H1 (cell line): ENCODE measurements at regions not wholly inside any gene's neighbourhood (a gene's known extent, or its start where the extent isn't known, plus 50 kb on each side); places are given as distances from the start of the nearest gene placed in this dataset.

Experiments used
- CTCF ChIA-PET: fragments of 300-600 bp; sonication (Branson Sonifier 250); formaldehyde crosslinking; loops from one replicate; lab custom pipeline; 2021; ENCODE audit not compliant: partially characterized antibody; lab: Charles Lee
- POLR2A ChIA-PET: fragments of 300-600 bp; sonication (Branson Sonifier 250); formaldehyde crosslinking; loops from one replicate; lab custom pipeline; 2021; ENCODE audit warnings: inconsistent platforms; ENCODE audit not compliant: partially characterized antibody; lab: Charles Lee
- DNase-seq, 2 experiments: peaks; one replicate each; pipeline versions ENCODE4 v3.0.0 to v3.0.0-alpha.2; 2010 to 2022; ENCODE audit warnings: low spot score in 2 of 2, low read depth in 1 of 2, mixed read lengths in 1 of 2
- FAIRE-seq: peaks from 2 replicates; lab custom pipeline; 2011; peaks lifted over from hg19 to GRCh38; lab: Jason Lieb, UNC
- H2AFZ ChIP-seq: 2 replicates; pipeline ENCODE4 v1.8.1; 2012; ENCODE audit warnings: low read length, inconsistent platforms
- H2AK5ac ChIP-seq: 2 replicates; pipeline ENCODE4 v1.6.1; 2013; ENCODE audit warnings: low read depth, low read length
- H2BK120ac ChIP-seq: replicated peaks from 2 replicates; pipeline ENCODE3; 2013; ENCODE audit warnings: low read depth, low read length, inconsistent platforms
- H2BK12ac ChIP-seq: 2 replicates; pipeline ENCODE4 v1.6.1; 2013; ENCODE audit warnings: low read depth, low read length
- H2BK15ac ChIP-seq: 2 replicates; pipeline ENCODE4 v1.6.1; 2013; ENCODE audit warnings: low read length
- H2BK20ac ChIP-seq: 2 replicates; pipeline ENCODE4 v1.6.1; 2013; ENCODE audit warnings: low read length
- H2BK5ac ChIP-seq: 2 replicates; pipeline ENCODE4 v1.6.1; 2013; ENCODE audit warnings: low read depth, low read length
- H3K14ac ChIP-seq: 2 replicates; pipeline ENCODE4 v1.6.1; 2013; ENCODE audit warnings: inconsistent platforms; ENCODE audit not compliant: insufficient read length
- H3K18ac ChIP-seq: 2 replicates; pipeline ENCODE4 v1.6.1; 2013; ENCODE audit warnings: low read length; ENCODE audit errors: extremely low read depth
- H3K23ac ChIP-seq: 2 replicates; pipeline ENCODE4 v1.6.1; 2013; ENCODE audit warnings: inconsistent platforms; ENCODE audit not compliant: insufficient read length
- H3K23me2 ChIP-seq: 2 replicates; pipeline ENCODE4 v1.6.1; 2013; ENCODE audit warnings: low read depth, low read length
- H3K27ac ChIP-seq: 2 replicates; pipeline ENCODE4 v1.6.1; 2011; ENCODE audit warnings: low read depth, low read length, inconsistent platforms
- H3K27me3 ChIP-seq, 4 experiments: replicated peaks in 1 of 4; 1 replicate in 1 of 4; 2 replicates in 3 of 4; pipeline versions ENCODE4 v1.6.1 to v1.8.1; 2011 to 2013; ENCODE audit warnings: low read length in 3 of 4, mild to moderate bottlenecking in 3 of 4, inconsistent platforms in 2 of 4, mixed read lengths in 2 of 4, moderate library complexity in 1 of 4; ENCODE audit not compliant: control insufficient read depth in 3 of 4, insufficient read depth in 3 of 4; ENCODE audit errors: extremely low read depth in 1 of 4
- H3K36me3 ChIP-seq, 4 experiments: 2 replicates each; pipeline versions ENCODE4 v1.6.1 to v1.8.1; 2011 to 2013; ENCODE audit warnings: mild to moderate bottlenecking in 4 of 4, low read length in 3 of 4, moderate library complexity in 2 of 4, control low read depth in 1 of 4, inconsistent platforms in 1 of 4; ENCODE audit not compliant: insufficient read depth in 4 of 4, control insufficient read depth in 2 of 4
- H3K4ac ChIP-seq: replicated peaks from 2 replicates; pipeline ENCODE3; 2013; ENCODE audit warnings: low read length, low read depth, mixed read lengths, inconsistent platforms; ENCODE audit not compliant: insufficient read length
- H3K4me1 ChIP-seq, 4 experiments: replicated peaks in 1 of 4; 1 replicate in 1 of 4; 2 replicates in 3 of 4; pipeline versions ENCODE4 v1.6.1 to v1.8.1; 2011 to 2013; ENCODE audit warnings: low read length in 3 of 4, inconsistent platforms in 2 of 4, mixed read lengths in 1 of 4; ENCODE audit not compliant: insufficient read depth in 4 of 4, control insufficient read depth in 3 of 4
- H3K4me2 ChIP-seq, 2 experiments: 2 replicates each; pipeline versions ENCODE4 v1.6.1 to v1.8.1; 2011 to 2013; ENCODE audit warnings: low read depth in 2 of 2, low read length in 2 of 2, control low read depth in 1 of 2, inconsistent platforms in 1 of 2, mild to moderate bottlenecking in 1 of 2; ENCODE audit not compliant: insufficient read depth in 1 of 2
- H3K4me3 ChIP-seq, 4 experiments: fragments of 200-600, 300-600 bp in 1 of 4; sonication (generic), shearing (Covaris generic), sonication (Bioruptor Twin) in 1 of 4; 2 replicates each; pipeline versions ENCODE4 v1.5.1 to v1.8.1; 2011 to 2016; ENCODE audit warnings: low read length in 4 of 4, low read depth in 3 of 4, control low read depth in 2 of 4, inconsistent platforms in 2 of 4, mild to moderate bottlenecking in 2 of 4, mixed read lengths in 1 of 4, moderate library complexity in 1 of 4; ENCODE audit not compliant: insufficient read depth in 2 of 4; ENCODE audit errors: extremely low read depth in 1 of 4
- H3K56ac ChIP-seq: replicated peaks from 2 replicates; pipeline ENCODE3; 2013; ENCODE audit warnings: low read depth, mild to moderate bottlenecking, mixed read lengths, low read length, inconsistent platforms; ENCODE audit not compliant: insufficient read length
- H3K79me1 ChIP-seq: 2 replicates; pipeline ENCODE4 v1.6.1; 2013; ENCODE audit warnings: low read depth, low read length, control low read depth
- H3K79me2 ChIP-seq, 2 experiments: 2 replicates each; pipeline versions ENCODE4 v1.6.1 to v1.8.1; 2012 to 2013; ENCODE audit warnings: low read length in 2 of 2, mild to moderate bottlenecking in 2 of 2, inconsistent platforms in 1 of 2; ENCODE audit not compliant: insufficient read depth in 2 of 2, control insufficient read depth in 1 of 2
- H3K9ac ChIP-seq, 4 experiments: replicated peaks in 1 of 4; 1 replicate in 1 of 4; 2 replicates in 3 of 4; pipeline versions ENCODE4 v1.6.1 to v1.8.1; 2011 to 2013; ENCODE audit warnings: low read depth in 3 of 4, low read length in 3 of 4, control low read depth in 2 of 4, mild to moderate bottlenecking in 2 of 4, moderate library complexity in 2 of 4, inconsistent platforms in 1 of 4; ENCODE audit errors: extremely low read depth in 1 of 4
- H3K9me3 ChIP-seq, 2 experiments: 2 replicates each; pipeline versions ENCODE4 v1.6.1 to v1.8.1; 2012 to 2013; ENCODE audit warnings: mild to moderate bottlenecking in 2 of 2, moderate library complexity in 2 of 2, control low read depth in 1 of 2, inconsistent platforms in 1 of 2, low read depth in 1 of 2, low read length in 1 of 2, mixed read lengths in 1 of 2; ENCODE audit not compliant: insufficient read depth in 2 of 2
- H4K20me1 ChIP-seq, 2 experiments: replicated peaks in 1 of 2; 2 replicates each; pipeline versions ENCODE3 to v1.8.1; 2011 to 2013; ENCODE audit warnings: inconsistent platforms in 2 of 2, low read length in 2 of 2, mild to moderate bottlenecking in 1 of 2; ENCODE audit not compliant: insufficient read depth in 2 of 2, control insufficient read depth in 1 of 2
- H4K5ac ChIP-seq: 2 replicates; pipeline ENCODE4 v1.6.1; 2013; ENCODE audit warnings: low read length, low read depth, mixed read lengths, inconsistent platforms; ENCODE audit not compliant: insufficient read length
- H4K8ac ChIP-seq: 2 replicates; pipeline ENCODE4 v1.8.0; 2013; ENCODE audit warnings: mild to moderate bottlenecking, moderate library complexity, low read length, inconsistent platforms; ENCODE audit not compliant: insufficient read depth; ENCODE audit errors: extremely low read depth
- H4K91ac ChIP-seq: replicated peaks from 2 replicates; pipeline ENCODE3; 2013; ENCODE audit warnings: low read length, mixed read lengths, inconsistent platforms; ENCODE audit not compliant: insufficient read length
- ASH2L ChIP-seq: fragments of 200-600, 300-600 bp; sonication (generic); IDR thresholded peaks from one replicate; pipeline ENCODE4 v1.7.1; 2017; ENCODE audit warnings: low read length
- ATF2 ChIP-seq: IDR thresholded peaks from 2 replicates; pipeline ENCODE4 v1.6.1; 2012; ENCODE audit warnings: low read length, inconsistent platforms
- E2F6 ChIP-seq: IDR thresholded peaks from 2 replicates; pipeline ENCODE4 v1.6.1; 2012; ENCODE audit warnings: inconsistent platforms
- MAFK ChIP-seq: IDR thresholded peaks from 2 replicates; pipeline ENCODE4 v1.6.1; 2012; ENCODE audit warnings: low read depth, mild to moderate bottlenecking, improper control_type of control experiment, low read length
- NANOG ChIP-seq: IDR thresholded peaks from 2 replicates; pipeline ENCODE4 v1.6.1; 2011; ENCODE audit warnings: low read length, low read depth, mild to moderate bottlenecking, inconsistent platforms; ENCODE audit not compliant: insufficient read depth, poor library complexity, severe bottlenecking
- POLR2AphosphoS5 ChIP-seq: IDR thresholded peaks from 2 replicates; pipeline ENCODE4 v1.6.1; 2011; ENCODE audit warnings: low read depth, low read length
- SIX5 ChIP-seq: IDR thresholded peaks from 2 replicates; pipeline ENCODE4 v1.6.1; 2011; ENCODE audit warnings: mild to moderate bottlenecking, low read depth, low read length
- WGBS, 2 experiments: shearing (Covaris generic) in 1 of 2; methylation state at CpG; one replicate each; pipeline versions ENCODE4 v1.1.6 to v1.1.7; 2013 to 2015; ENCODE audit warnings: low lambda C conversion rate in 2 of 2, mixed read lengths in 2 of 2, inconsistent platforms in 1 of 2, low coverage in 1 of 2, missing lambda C conversion rate in 1 of 2; ENCODE audit not compliant: insufficient replicate concordance in 2 of 2, insufficient coverage in 1 of 2, insufficient read length in 1 of 2; ENCODE audit errors: extremely low coverage in 1 of 2, missing lambda C conversion rate in 1 of 2; 5-methylcytosine and 5-hydroxymethylcytosine counted together
- TF ChIP-seq, protein P1 (sequence below): IDR thresholded peaks from 2 replicates; pipeline ENCODE4 v1.6.1; 2011; ENCODE audit warnings: low read length, improper control_type of control experiment
- TF ChIP-seq, protein P2 (sequence below): IDR thresholded peaks from 2 replicates; pipeline ENCODE4 v1.6.1; 2012; ENCODE audit warnings: inconsistent platforms

GRCh38 chr16:51409001-51409675 lies 258.1 kb upstream of the SALL1 start:
- POLR2A ChIA-PET, result interaction anchor here (0.6 to 1.1 kb wide), 2 partner anchors 17 to 220 kb away, joined by 3 to 5 read pairs; no protein-coding TSS in a partner anchor
- no peak overlapping the region for H2AFZ ChIP-seq
- TF ChIP-seq POLR2AphosphoS5 (no peak), SIX5 (no peak), ASH2L (no peak), NANOG (no peak), MAFK (no peak), ATF2 (no peak), E2F6 (no peak)
- TF ChIP-seq, protein P1, sequence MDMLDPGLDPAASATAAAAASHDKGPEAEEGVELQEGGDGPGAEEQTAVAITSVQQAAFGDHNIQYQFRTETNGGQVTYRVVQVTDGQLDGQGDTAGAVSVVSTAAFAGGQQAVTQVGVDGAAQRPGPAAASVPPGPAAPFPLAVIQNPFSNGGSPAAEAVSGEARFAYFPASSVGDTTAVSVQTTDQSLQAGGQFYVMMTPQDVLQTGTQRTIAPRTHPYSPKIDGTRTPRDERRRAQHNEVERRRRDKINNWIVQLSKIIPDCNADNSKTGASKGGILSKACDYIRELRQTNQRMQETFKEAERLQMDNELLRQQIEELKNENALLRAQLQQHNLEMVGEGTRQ, result no peak
- TF ChIP-seq, protein P2, sequence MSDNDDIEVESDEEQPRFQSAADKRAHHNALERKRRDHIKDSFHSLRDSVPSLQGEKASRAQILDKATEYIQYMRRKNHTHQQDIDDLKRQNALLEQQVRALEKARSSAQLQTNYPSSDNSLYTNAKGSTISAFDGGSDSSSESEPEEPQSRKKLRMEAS, result no peak

More at GRCh38 chr16:51409001-51409675, 258.1 kb upstream of the SALL1 start:
- DNase-seq, result no peak
- H2AK5ac ChIP-seq, result no peak overlapping the region
- H3K36me3 ChIP-seq, result no peaks in the 10 kb centered on the region
- no peak overlapping the region for H3K27ac ChIP-seq
- no peak overlapping the region for H4K91ac ChIP-seq
- H3K23me2 ChIP-seq, result no peaks in the 10 kb centered on the region
- H3K4me1 ChIP-seq, result peaks cover 0 to 4% (median 0%) of the 10 kb centered on the region in 4 experiments; a peak in 3 of 7 replicates
- H3K27me3 ChIP-seq, result no peaks in the 10 kb centered on the region
- no peak overlapping the region for H2BK120ac ChIP-seq
- no peaks in the 10 kb centered on the region for H4K20me1 ChIP-seq
- no peak overlapping the region for H3K56ac ChIP-seq
- H2BK12ac ChIP-seq, result no peak overlapping the region
- WGBS, 2 experiments, result 96% methylated on average over 5 of the region's 5 CpGs; no CpG with 5 or more reads in 1 of the 2 experiments
- no peak overlapping the region for H2BK5ac ChIP-seq
- no peaks in the 10 kb centered on the region for H3K79me1 ChIP-seq
- H3K18ac ChIP-seq, result no peak overlapping the region; the same call in 1 of the 2 replicates
- no peak overlapping the region for H3K4ac ChIP-seq
- CTCF ChIA-PET, result interaction anchor here (0.8 to 1.3 kb wide), 5 partner anchors 10 to 72 kb away, joined by 3 read pairs; no protein-coding TSS in a partner anchor
- no peak overlapping the region for H2BK20ac ChIP-seq
- H3K79me2 ChIP-seq, result no peaks in the 10 kb centered on the region
- H3K4me3 ChIP-seq, result no peak overlapping the region
- H3K14ac ChIP-seq, result no peak overlapping the region
- H3K23ac ChIP-seq, result no peak overlapping the region
- FAIRE-seq, result no peak
- no peaks in the 10 kb centered on the region for H3K9me3 ChIP-seq
- H3K4me2 ChIP-seq, result no peak overlapping the region
- H3K9ac ChIP-seq, result no peak overlapping the region
- H4K8ac ChIP-seq, result no peak overlapping the region
- no peak overlapping the region for H2BK15ac ChIP-seq
- H4K5ac ChIP-seq, result no peak overlapping the region
